SK-N-SH treated with all-trans-retinoic acid at 6 μM for 48 hours (cell line): ENCODE measurements at regions not wholly inside any gene's neighbourhood (a gene's known extent, or its start where the extent isn't known, plus 50 kb on each side); places are given as distances from the start of the nearest gene placed in this dataset.

Experiments used
- GLIS3 ChIP-seq: fragments of 250-450 bp; sonication (Bioruptor Pico); IDR thresholded peaks from 2 replicates; pipeline ENCODE4 v1.5.0; 2020; ENCODE audit warnings: mild to moderate bottlenecking, moderate library complexity
- OSR1 ChIP-seq: fragments of 250-450 bp; sonication (Bioruptor Pico); IDR thresholded peaks from 2 replicates; pipeline ENCODE4 v1.8.0; 2022; ENCODE audit warnings: moderate library complexity, mild to moderate bottlenecking, inconsistent platforms
- POU6F1 ChIP-seq: fragments of 250-450 bp; sonication (Bioruptor Pico); IDR thresholded peaks from 2 replicates; pipeline ENCODE4 v1.8.0; 2021; ENCODE audit warnings: low read depth, mild to moderate bottlenecking, moderate library complexity, borderline replicate concordance
- TCF4 ChIP-seq: fragments of 250-450 bp; sonication (Bioruptor Pico); IDR thresholded peaks from 2 replicates; pipeline ENCODE4 v1.8.0; 2021; ENCODE audit warnings: mild to moderate bottlenecking, moderate library complexity, borderline replicate concordance
- TOX ChIP-seq: fragments of 250-450 bp; sonication (Bioruptor Pico); IDR thresholded peaks from 2 replicates; pipeline ENCODE4 v1.8.0; 2021; ENCODE audit warnings: mild to moderate bottlenecking, moderate library complexity, borderline replicate concordance
- ZC3H10 ChIP-seq: fragments of 250-450 bp; sonication (Bioruptor Pico); IDR thresholded peaks from 2 replicates; pipeline ENCODE4 v1.5.1; 2021; ENCODE audit warnings: mild to moderate bottlenecking, moderate library complexity

GRCh38 chr14:28651148-28651547 is 115.4 kb upstream of the FOXG1 start:
- TF ChIP-seq POU6F1 (no peak), ZC3H10 (CRISPR knock-in tag) (no peak), OSR1 (CRISPR knock-in tag) (no peak), TOX (CRISPR knock-in tag) (no peak), GLIS3 (no peak), TCF4 (CRISPR knock-in tag) (no peak)
